ENCODE measurements at regions not wholly inside any gene's neighbourhood (a gene's known extent, or its start where the extent isn't known, plus 50 kb on each side); places are given as distances from the start of the nearest gene placed in this dataset.

DNA sequence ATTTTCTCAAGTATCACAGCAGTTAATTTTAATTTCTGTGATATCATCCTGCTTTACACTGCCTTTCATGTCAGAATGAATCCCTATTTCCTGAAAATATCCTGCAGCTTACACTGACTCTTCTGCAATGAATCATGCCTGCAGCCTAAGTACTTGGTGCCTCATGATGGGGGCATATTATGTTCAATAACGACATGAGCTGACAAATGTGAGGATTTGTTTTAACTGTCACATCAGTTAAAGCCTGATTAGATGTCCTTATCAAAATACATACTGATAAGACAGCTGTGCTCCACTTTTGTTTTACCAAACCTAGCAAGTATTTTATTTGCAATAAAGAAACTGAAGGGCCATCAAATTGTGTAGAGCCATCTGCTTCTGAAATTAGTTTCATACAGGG is 359.9 kb upstream of the AGA start:
- FAIRE-seq: no peak
- no TSS peak for BruUV-seq (replicated peaks)

DNA sequence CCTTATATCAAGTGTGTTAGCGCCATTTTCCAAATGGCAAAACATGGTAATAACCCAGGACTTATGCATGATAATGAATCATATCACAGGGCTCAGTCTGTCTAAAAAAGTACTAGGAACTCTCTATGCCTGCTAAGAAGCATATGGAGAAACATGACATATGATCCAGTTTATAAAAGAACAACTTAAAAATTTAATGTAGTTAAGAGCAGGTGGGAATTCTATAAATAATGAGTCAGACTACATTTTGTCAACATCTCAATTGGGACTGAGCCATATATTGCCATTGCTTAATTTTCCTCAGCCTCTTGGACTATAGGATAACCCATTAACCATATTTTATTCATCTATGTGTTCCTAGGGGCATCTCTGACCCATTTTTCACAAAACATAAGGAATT is 360.4 kb upstream of the AGA start:
- Histone ChIP-seq H3K79me2 (ENCODE audit: control insufficient read depth, insufficient read depth, low read length) (no peaks in the 10 kb centered on the region), H3K4me1 (ENCODE audit: control insufficient read depth, insufficient read depth, low read length) (no peaks in the 10 kb centered on the region), H2AFZ (ENCODE audit: control insufficient read depth, low read depth, low read length) (no peak overlapping the region), H3K36me3 (ENCODE audit: control insufficient read depth in 2 of 2, insufficient read depth in 2 of 2, low read length in 1 of 2) (no peaks in the 10 kb centered on the region), H3K4me2 (ENCODE audit: control insufficient read depth, insufficient read depth) (no peak overlapping the region), H3K4me3 (no peak overlapping the region), H4K20me1 (ENCODE audit: control insufficient read depth, insufficient read depth) (no peaks in the 10 kb centered on the region), H3K27me3 (replicated peaks in 1 of 2; ENCODE audit: control insufficient read depth in 2 of 2, insufficient read depth in 2 of 2, low read length in 1 of 2) (no peaks in the 10 kb centered on the region), H3K9me3 (replicated peaks; ENCODE audit: control insufficient read depth, insufficient read depth, low read length) (no peaks in the 10 kb centered on the region), H3K9ac (ENCODE audit: control insufficient read depth, insufficient read depth, low read length) (no peak overlapping the region), H3K27ac (ENCODE audit: control insufficient read depth, insufficient read depth) (no peak overlapping the region)
- FAIRE-seq (no peak), DNase-seq (ENCODE audit: low read depth, low spot score) (no peak), ATAC-seq (no peak)
- intact Hi-C loops (cut with micrococcal nuclease; ENCODE audit: unreplicated experiment) (no loop called here), in situ Hi-C loops (cut with MboI) (no loop called here)
- WGBS (ENCODE audit: insufficient coverage, insufficient replicate concordance, low lambda C conversion rate, missing lambda C conversion rate): 0% methylated on average over 1 of the region's 1 CpG
- ChIA-PET SMC1A (ENCODE audit: uncharacterized antibody, unreplicated experiment) (no interaction called here), CTCF (no interaction called here), RAD21 (ENCODE audit: unreplicated experiment) (no interaction called here), POLR2A (no interaction called here)
- no TSS peak for BruUV-seq (replicated peaks)
- TF ChIP-seq, protein P1, sequence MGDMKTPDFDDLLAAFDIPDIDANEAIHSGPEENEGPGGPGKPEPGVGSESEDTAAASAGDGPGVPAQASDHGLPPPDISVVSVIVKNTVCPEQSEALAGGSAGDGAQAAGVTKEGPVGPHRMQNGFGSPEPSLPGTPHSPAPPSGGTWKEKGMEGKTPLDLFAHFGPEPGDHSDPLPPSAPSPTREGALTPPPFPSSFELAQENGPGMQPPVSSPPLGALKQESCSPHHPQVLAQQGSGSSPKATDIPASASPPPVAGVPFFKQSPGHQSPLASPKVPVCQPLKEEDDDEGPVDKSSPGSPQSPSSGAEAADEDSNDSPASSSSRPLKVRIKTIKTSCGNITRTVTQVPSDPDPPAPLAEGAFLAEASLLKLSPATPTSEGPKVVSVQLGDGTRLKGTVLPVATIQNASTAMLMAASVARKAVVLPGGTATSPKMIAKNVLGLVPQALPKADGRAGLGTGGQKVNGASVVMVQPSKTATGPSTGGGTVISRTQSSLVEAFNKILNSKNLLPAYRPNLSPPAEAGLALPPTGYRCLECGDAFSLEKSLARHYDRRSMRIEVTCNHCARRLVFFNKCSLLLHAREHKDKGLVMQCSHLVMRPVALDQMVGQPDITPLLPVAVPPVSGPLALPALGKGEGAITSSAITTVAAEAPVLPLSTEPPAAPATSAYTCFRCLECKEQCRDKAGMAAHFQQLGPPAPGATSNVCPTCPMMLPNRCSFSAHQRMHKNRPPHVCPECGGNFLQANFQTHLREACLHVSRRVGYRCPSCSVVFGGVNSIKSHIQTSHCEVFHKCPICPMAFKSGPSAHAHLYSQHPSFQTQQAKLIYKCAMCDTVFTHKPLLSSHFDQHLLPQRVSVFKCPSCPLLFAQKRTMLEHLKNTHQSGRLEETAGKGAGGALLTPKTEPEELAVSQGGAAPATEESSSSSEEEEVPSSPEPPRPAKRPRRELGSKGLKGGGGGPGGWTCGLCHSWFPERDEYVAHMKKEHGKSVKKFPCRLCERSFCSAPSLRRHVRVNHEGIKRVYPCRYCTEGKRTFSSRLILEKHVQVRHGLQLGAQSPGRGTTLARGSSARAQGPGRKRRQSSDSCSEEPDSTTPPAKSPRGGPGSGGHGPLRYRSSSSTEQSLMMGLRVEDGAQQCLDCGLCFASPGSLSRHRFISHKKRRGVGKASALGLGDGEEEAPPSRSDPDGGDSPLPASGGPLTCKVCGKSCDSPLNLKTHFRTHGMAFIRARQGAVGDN (IDR thresholded peaks at IDR 0.05): no peak
- TF ChIP-seq, protein P2, sequence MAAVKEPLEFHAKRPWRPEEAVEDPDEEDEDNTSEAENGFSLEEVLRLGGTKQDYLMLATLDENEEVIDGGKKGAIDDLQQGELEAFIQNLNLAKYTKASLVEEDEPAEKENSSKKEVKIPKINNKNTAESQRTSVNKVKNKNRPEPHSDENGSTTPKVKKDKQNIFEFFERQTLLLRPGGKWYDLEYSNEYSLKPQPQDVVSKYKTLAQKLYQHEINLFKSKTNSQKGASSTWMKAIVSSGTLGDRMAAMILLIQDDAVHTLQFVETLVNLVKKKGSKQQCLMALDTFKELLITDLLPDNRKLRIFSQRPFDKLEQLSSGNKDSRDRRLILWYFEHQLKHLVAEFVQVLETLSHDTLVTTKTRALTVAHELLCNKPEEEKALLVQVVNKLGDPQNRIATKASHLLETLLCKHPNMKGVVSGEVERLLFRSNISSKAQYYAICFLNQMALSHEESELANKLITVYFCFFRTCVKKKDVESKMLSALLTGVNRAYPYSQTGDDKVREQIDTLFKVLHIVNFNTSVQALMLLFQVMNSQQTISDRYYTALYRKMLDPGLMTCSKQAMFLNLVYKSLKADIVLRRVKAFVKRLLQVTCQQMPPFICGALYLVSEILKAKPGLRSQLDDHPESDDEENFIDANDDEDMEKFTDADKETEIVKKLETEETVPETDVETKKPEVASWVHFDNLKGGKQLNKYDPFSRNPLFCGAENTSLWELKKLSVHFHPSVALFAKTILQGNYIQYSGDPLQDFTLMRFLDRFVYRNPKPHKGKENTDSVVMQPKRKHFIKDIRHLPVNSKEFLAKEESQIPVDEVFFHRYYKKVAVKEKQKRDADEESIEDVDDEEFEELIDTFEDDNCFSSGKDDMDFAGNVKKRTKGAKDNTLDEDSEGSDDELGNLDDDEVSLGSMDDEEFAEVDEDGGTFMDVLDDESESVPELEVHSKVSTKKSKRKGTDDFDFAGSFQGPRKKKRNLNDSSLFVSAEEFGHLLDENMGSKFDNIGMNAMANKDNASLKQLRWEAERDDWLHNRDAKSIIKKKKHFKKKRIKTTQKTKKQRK (IDR thresholded peaks at IDR 0.05; ENCODE audit: low read depth, low read length): no peak
- TF ChIP-seq, protein P3, sequence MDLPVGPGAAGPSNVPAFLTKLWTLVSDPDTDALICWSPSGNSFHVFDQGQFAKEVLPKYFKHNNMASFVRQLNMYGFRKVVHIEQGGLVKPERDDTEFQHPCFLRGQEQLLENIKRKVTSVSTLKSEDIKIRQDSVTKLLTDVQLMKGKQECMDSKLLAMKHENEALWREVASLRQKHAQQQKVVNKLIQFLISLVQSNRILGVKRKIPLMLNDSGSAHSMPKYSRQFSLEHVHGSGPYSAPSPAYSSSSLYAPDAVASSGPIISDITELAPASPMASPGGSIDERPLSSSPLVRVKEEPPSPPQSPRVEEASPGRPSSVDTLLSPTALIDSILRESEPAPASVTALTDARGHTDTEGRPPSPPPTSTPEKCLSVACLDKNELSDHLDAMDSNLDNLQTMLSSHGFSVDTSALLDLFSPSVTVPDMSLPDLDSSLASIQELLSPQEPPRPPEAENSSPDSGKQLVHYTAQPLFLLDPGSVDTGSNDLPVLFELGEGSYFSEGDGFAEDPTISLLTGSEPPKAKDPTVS (IDR thresholded peaks at IDR 0.05; ENCODE audit: low read depth, low read length): no peak
- TF ChIP-seq FOXK2 (IDR thresholded peaks at IDR 0.05): no peak

More for the DNA sequence above, 359.9 kb upstream of the AGA start:
- DNase-seq (ENCODE audit: low read depth, low spot score) (no peak), ATAC-seq (no peak)
- Histone ChIP-seq H3K9me3 (replicated peaks; ENCODE audit: control insufficient read depth, insufficient read depth, low read length) (no peaks in the 10 kb centered on the region), H3K79me2 (ENCODE audit: control insufficient read depth, insufficient read depth, low read length) (no peaks in the 10 kb centered on the region), H3K4me3 (no peak overlapping the region), H3K36me3 (ENCODE audit: control insufficient read depth in 2 of 2, insufficient read depth in 2 of 2, low read length in 1 of 2) (no peaks in the 10 kb centered on the region), H3K27me3 (replicated peaks in 1 of 2; ENCODE audit: control insufficient read depth in 2 of 2, insufficient read depth in 2 of 2, low read length in 1 of 2) (no peaks in the 10 kb centered on the region), H4K20me1 (ENCODE audit: control insufficient read depth, insufficient read depth) (no peaks in the 10 kb centered on the region), H3K27ac (ENCODE audit: control insufficient read depth, insufficient read depth) (no peak overlapping the region), H3K9ac (ENCODE audit: control insufficient read depth, insufficient read depth, low read length) (no peak overlapping the region), H3K4me1 (ENCODE audit: control insufficient read depth, insufficient read depth, low read length) (no peaks in the 10 kb centered on the region), H3K4me2 (ENCODE audit: control insufficient read depth, insufficient read depth) (no peak overlapping the region), H2AFZ (ENCODE audit: control insufficient read depth, low read depth, low read length) (no peak overlapping the region)
- intact Hi-C loops (cut with micrococcal nuclease; ENCODE audit: unreplicated experiment) (no loop called here), in situ Hi-C loops (cut with MboI) (no loop called here)
- CTCF ChIA-PET: no interaction called here
- POLR2A ChIA-PET: no interaction called here
- SMC1A ChIA-PET (ENCODE audit: uncharacterized antibody, unreplicated experiment): no interaction called here
- 0% methylated on average over 1 of the region's 1 CpG for WGBS (ENCODE audit: insufficient coverage, insufficient replicate concordance, low lambda C conversion rate, missing lambda C conversion rate)
- RAD21 ChIA-PET (ENCODE audit: unreplicated experiment): no interaction called here
- TF ChIP-seq TCF7 (IDR thresholded peaks at IDR 0.05; ENCODE audit: borderline replicate concordance): no peak
- no peak for TF ChIP-seq RELA (IDR thresholded peaks at IDR 0.05; ENCODE audit: borderline replicate concordance, partially characterized antibody)
- no peak for TF ChIP-seq ZNF217 (IDR thresholded peaks at IDR 0.05)
- no peak for TF ChIP-seq FOXM1 (IDR thresholded peaks at IDR 0.05; ENCODE audit: low read depth, low read length)
- TF ChIP-seq RFX5 (IDR thresholded peaks at IDR 0.05; ENCODE audit: low read depth, low read length): no peak
- no peak for TF ChIP-seq RAD21 (IDR thresholded peaks at IDR 0.05; ENCODE audit: insufficient read depth, low read depth, low read length)
- TF ChIP-seq POLR2AphosphoS5 (IDR thresholded peaks at IDR 0.05; ENCODE audit: low read length): no peak
- TF ChIP-seq DPF2 (IDR thresholded peaks at IDR 0.05): no peak
- no peak for TF ChIP-seq ZNF24 (IDR thresholded peaks at IDR 0.05)
- no peak for TF ChIP-seq FOS (IDR thresholded peaks at IDR 0.05; ENCODE audit: borderline replicate concordance, extremely low read depth, insufficient read length)
- TF ChIP-seq RUNX3 (IDR thresholded peaks at IDR 0.05; ENCODE audit: low read length): no peak
- no peak for TF ChIP-seq EGR1 (IDR thresholded peaks at IDR 0.05; ENCODE audit: borderline replicate concordance in 1 of 2, low read depth in 2 of 2, low read length in 2 of 2)
- TF ChIP-seq TAF1 (IDR thresholded peaks at IDR 0.05; ENCODE audit: borderline replicate concordance, low read depth, low read length): no peak
- no peak for TF ChIP-seq SPI1 (IDR thresholded peaks at IDR 0.05; ENCODE audit: borderline replicate concordance, insufficient read depth, low read depth, low read length)

All from GM12878 (cell line).